Posterior vena cava (tissue), 2 donors: ENCODE measurements at regions not wholly inside any gene's neighbourhood (a gene's known extent, or its start where the extent isn't known, plus 50 kb on each side); places are given as distances from the start of the nearest gene placed in this dataset.

ENCODE experiments used
- DNase-seq: peaks from one replicate; pipeline ENCODE4 v3.0.0-alpha.2; 2020; ENCODE audit warnings: low spot score
- intact Hi-C, 2 donors: fragments of 100-400 bp; cut with DNase I; formaldehyde crosslinking; loops; one replicate each; pipeline versions ENCODE4 v1.14.1 to v1.14.2; 2022 to 2023
- donor health status: DM: yes; HTN: yes; CAD: no.
- donor health status: DM: yes; HTN: yes; CAD: no.

GRCh38 chr11:103650330-103650729, 386.1 kb upstream of the DDI1 start:
- intact Hi-C loops: no loop called here

GRCh38 chr11:103651341-103651998, 385.0 kb upstream of the DDI1 start:
- intact Hi-C loops: no loop called here
- DNase-seq: no peak

More at GRCh38 chr11:103650330-103650729, 386.1 kb upstream of the DDI1 start:
- no peak for DNase-seq

- intact Hi-C loops: no loop called here
Measured at GRCh38 chr11:103652013-103652412, 384.4 kb upstream of the DDI1 start.

GRCh38 chr11:103656382-103656781, 380.1 kb upstream of the DDI1 start:
- intact Hi-C loops: no loop called here
- no peak for DNase-seq

More at GRCh38 chr11:103652013-103652412, 384.4 kb upstream of the DDI1 start:
- DNase-seq: no peak

GRCh38 chr11:103659206-103659618, 377.2 kb upstream of the DDI1 start:
- DNase-seq: no peak
- intact Hi-C loops: no loop called here

GRCh38 chr11:103659743-103660142, 376.7 kb upstream of the DDI1 start:
- intact Hi-C loops: no loop called here
- DNase-seq: no peak

- intact Hi-C loops: no loop called here
- DNase-seq: no peak
Measured at GRCh38 chr11:103661185-103661584, 375.3 kb upstream of the DDI1 start.

- DNase-seq: no peak
- intact Hi-C loops: no loop called here
Measured at GRCh38 chr11:103661991-103662390, 374.4 kb upstream of the DDI1 start.

GRCh38 chr11:103662880-103663279, 373.6 kb upstream of the DDI1 start:
- intact Hi-C loops: no loop called here

GRCh38 chr11:103668859-103669258, 367.6 kb upstream of the DDI1 start:
- intact Hi-C loops: no loop called here
- no peak for DNase-seq

More at GRCh38 chr11:103662880-103663279, 373.6 kb upstream of the DDI1 start:
- no peak for DNase-seq

GRCh38 chr11:103671143-103671651, 365.2 kb upstream of the DDI1 start:
- intact Hi-C loops: no loop called here
- DNase-seq: no peak

- intact Hi-C loops: no loop called here
- no peak for DNase-seq
Measured at GRCh38 chr11:103673773-103674172, 362.7 kb upstream of the DDI1 start.

GRCh38 chr11:103676413-103676812, 360.0 kb upstream of the DDI1 start:
- intact Hi-C loops: no loop called here
- DNase-seq: no peak

GRCh38 chr11:103680826-103681225, 355.6 kb upstream of the DDI1 start:
- DNase-seq: no peak
- intact Hi-C loops: loop anchor here (5.0 to 10.0 kb wide), 3 partner anchors 94 to 474 kb away; no protein-coding TSS in a partner anchor

GRCh38 chr11:103681855-103682254, 354.6 kb upstream of the DDI1 start:
- DNase-seq: no peak
- intact Hi-C loops: loop anchor here (5.0 to 10.0 kb wide), 3 partner anchors 93 to 473 kb away; no protein-coding TSS in a partner anchor

- no peak for DNase-seq
- intact Hi-C loops: loop anchor here (5.0 to 10.0 kb wide), 3 partner anchors 92 to 472 kb away; no protein-coding TSS in a partner anchor
Measured at GRCh38 chr11:103682318-103683184, 353.9 kb upstream of the DDI1 start.

GRCh38 chr11:103683576-103683975, 352.9 kb upstream of the DDI1 start:
- no peak for DNase-seq
- intact Hi-C loops: loop anchor here (5.0 to 10.0 kb wide), 3 partner anchors 91 to 471 kb away; no protein-coding TSS in a partner anchor

GRCh38 chr11:103688924-103689323, 347.5 kb upstream of the DDI1 start:
- intact Hi-C loops: loop anchor here in 1 of 2 donors (10.0 kb wide), 2 partner anchors 86 to 466 kb away; no protein-coding TSS in a partner anchor
- no peak for DNase-seq

GRCh38 chr11:103690356-103690755, 346.1 kb upstream of the DDI1 start:
- intact Hi-C loops: no loop called here
- no peak for DNase-seq

GRCh38 chr11:103696123-103696522, 340.3 kb upstream of the DDI1 start:
- intact Hi-C loops: no loop called here
- DNase-seq: no peak
